B cell (primary cell): ENCODE measurements at regions not wholly inside any gene's neighbourhood (a gene's known extent, or its start where the extent isn't known, plus 50 kb on each side); places are given as distances from the start of the nearest gene placed in this dataset.

Experiments used
- ATAC-seq: fragments of 200-7000 bp; cut with Tn5 transposase; one replicate; pipeline ENCODE4 v1.10.0; 2021; ENCODE audit warnings: low read depth, mild to moderate bottlenecking, moderate number of reproducible peaks, moderate library complexity
- CTCF ChIA-PET: fragments of 350-600 bp; sonication (Branson Sonifier 250); formaldehyde crosslinking; loops from one replicate; lab custom pipeline; 2021; ENCODE audit warnings: antibody characterized with exemption, inconsistent platforms; lab: Charles Lee
- POLR2A ChIA-PET: fragments of 350-600 bp; sonication (Branson Sonifier 250); formaldehyde crosslinking; loops from one replicate; lab custom pipeline; 2021; ENCODE audit warnings: antibody characterized with exemption; lab: Charles Lee
- DNase-seq: peaks from one replicate; pipeline ENCODE4 v3.0.0; 2013
- H2AFZ ChIP-seq: 2 replicates; pipeline ENCODE4 v1.6.1; 2012; ENCODE audit warnings: mild to moderate bottlenecking, low read depth, low read length; ENCODE audit not compliant: insufficient read depth, poor library complexity, severe bottlenecking
- H3K27ac ChIP-seq, 2 donors: 1 replicate in 1 of 2; 2 replicates in 1 of 2; pipeline ENCODE4 v1.5.1; 2012 to 2013; ENCODE audit warnings: low read length in 2 of 2, mild to moderate bottlenecking in 2 of 2, moderate library complexity in 1 of 2
- H3K27me3 ChIP-seq, 4 experiments: fragments of 200-600 bp in 1 of 4; sonication (generic) in 1 of 4; replicated peaks in 1 of 4; 1 replicate in 2 of 4; 2 replicates in 2 of 4; pipeline versions ENCODE4 v1.6.1 to v1.7.0; 2013 to 2016; ENCODE audit warnings: low read length in 3 of 4, mild to moderate bottlenecking in 2 of 4, mixed read lengths in 1 of 4, moderate library complexity in 1 of 4; ENCODE audit not compliant: insufficient read depth in 4 of 4, control insufficient read depth in 3 of 4; ENCODE audit errors: control extremely low read depth in 1 of 4
- H3K36me3 ChIP-seq, 2 experiments: replicated peaks in 1 of 2; 1 replicate in 1 of 2; 2 replicates in 1 of 2; pipeline versions ENCODE4 v1.6.1 to v1.7.1; 2013; ENCODE audit warnings: low read length in 1 of 2; ENCODE audit not compliant: insufficient read depth in 2 of 2, control insufficient read depth in 1 of 2; ENCODE audit errors: control extremely low read depth in 1 of 2, extremely low read depth in 1 of 2
- H3K4me1 ChIP-seq, 2 donors: fragments of 200-600 bp in 1 of 2; sonication (generic) in 1 of 2; 1 replicate in 1 of 2; 2 replicates in 1 of 2; pipeline versions ENCODE4 v1.5.1 to v1.6.1; 2013 to 2017; ENCODE audit warnings: low read length in 2 of 2; ENCODE audit not compliant: control insufficient read depth in 2 of 2, insufficient read depth in 2 of 2
- H3K4me2 ChIP-seq: replicated peaks from 2 replicates; pipeline ENCODE3; 2012; ENCODE audit warnings: mild to moderate bottlenecking, low read depth, low read length; ENCODE audit not compliant: poor library complexity, severe bottlenecking
- H3K4me3 ChIP-seq, 5 experiments: fragments of 200-600 bp in 1 of 5; sonication (generic) in 1 of 5; 1 replicate in 3 of 5; 2 replicates in 2 of 5; pipeline versions ENCODE4 v1.5.1 to v1.7.0; 2011 to 2016; ENCODE audit warnings: low read length in 4 of 5, mild to moderate bottlenecking in 4 of 5, low read depth in 2 of 5, control low read depth in 1 of 5, moderate library complexity in 1 of 5; ENCODE audit not compliant: insufficient read depth in 1 of 5; ENCODE audit errors: control extremely low read depth in 1 of 5, extremely low read depth in 1 of 5
- H3K79me2 ChIP-seq: fragments of 200-600 bp; sonication (generic); one replicate; pipeline ENCODE4 v1.6.0; 2016; ENCODE audit warnings: low read length; ENCODE audit not compliant: control insufficient read depth, insufficient read depth
- H3K9ac ChIP-seq: fragments of 200-600 bp; sonication (generic); 2 replicates; pipeline ENCODE4 v1.6.1; 2017; ENCODE audit warnings: mild to moderate bottlenecking, low read length, moderate library complexity
- H3K9me3 ChIP-seq, 3 donors: one replicate each; pipeline versions ENCODE4 v1.6.1 to v1.7.1; 2013; ENCODE audit warnings: low read length in 2 of 3; ENCODE audit not compliant: control insufficient read depth in 2 of 3, insufficient read depth in 1 of 3; ENCODE audit errors: control extremely low read depth in 1 of 3
- H4K20me1 ChIP-seq: 2 replicates; pipeline ENCODE4 v1.6.0; 2012; ENCODE audit warnings: mild to moderate bottlenecking, low read length; ENCODE audit not compliant: insufficient read depth, control insufficient read depth, poor library complexity, severe bottlenecking
- H3K27ac Mint-ChIP-seq: one replicate; pipeline ENCODE4 v1.8.0; 2021; ENCODE audit warnings: mixed read lengths
- H3K27me3 Mint-ChIP-seq: one replicate; pipeline ENCODE4 v1.8.0; 2021; ENCODE audit warnings: mixed read lengths
- H3K4me1 Mint-ChIP-seq: one replicate; pipeline ENCODE4 v1.8.0; 2021; ENCODE audit warnings: mixed read lengths
- H3K4me3 Mint-ChIP-seq: one replicate; pipeline ENCODE4 v1.8.0; 2021; ENCODE audit warnings: mixed read lengths
- H3K9me3 Mint-ChIP-seq: one replicate; pipeline ENCODE4 v1.8.0; 2022; ENCODE audit warnings: mixed read lengths; ENCODE audit not compliant: insufficient read depth
- CTCF ChIP-seq: fragments of 200-600 bp; IDR thresholded peaks from one replicate; pipeline ENCODE4 v1.8.0; 2022; ENCODE audit warnings: antibody characterized with exemption, mild to moderate bottlenecking
- EZH2 ChIP-seq: IDR thresholded peaks from 2 replicates; pipeline ENCODE4 v1.6.1; 2012; ENCODE audit warnings: borderline replicate concordance, low read depth, mild to moderate bottlenecking, moderate library complexity, low read length; ENCODE audit not compliant: insufficient read depth, poor library complexity, severe bottlenecking
- WGBS: methylation state at CpG from one replicate; pipeline ENCODE4 v1.1.5; 2013; ENCODE audit warnings: missing lambda C conversion rate; ENCODE audit not compliant: insufficient coverage; 5-methylcytosine and 5-hydroxymethylcytosine counted together
- intact Hi-C: fragments of 100-400 bp; cut with micrococcal nuclease; formaldehyde crosslinking; loops from one replicate; pipeline ENCODE4 v1.10.0; 2022

GRCh38 chr4:31701256-31701655 lies 981.1 kb downstream of the PCDH7 start:
- Histone ChIP-seq H3K27me3 (no peaks in the 10 kb centered on the region), H3K9ac (no peak overlapping the region), H3K4me3 (no peak overlapping the region), H3K27ac (no peak overlapping the region), H3K4me1 (no peaks in the 10 kb centered on the region), H2AFZ (no peak overlapping the region), H3K36me3 (no peaks in the 10 kb centered on the region), H4K20me1 (no peaks in the 10 kb centered on the region), H3K9me3 (peaks cover 0 to 13% (median 0%) of the 10 kb centered on the region in 3 donors), H3K79me2 (no peaks in the 10 kb centered on the region), H3K4me2 (no peak overlapping the region)
- CTCF ChIA-PET = no interaction called here
- no peak for ATAC-seq
- H3K4me1 Mint-ChIP-seq = no peaks in the 10 kb centered on the region
- no peak overlapping the region for H3K4me3 Mint-ChIP-seq
- TF ChIP-seq CTCF = no peak
- TF ChIP-seq EZH2 = no peak
- no peaks in the 10 kb centered on the region for H3K27me3 Mint-ChIP-seq
- H3K9me3 Mint-ChIP-seq = peaks cover 2% of the 10 kb centered on the region
- no peak for DNase-seq
- 92% methylated on average over 12 of the region's 16 CpGs for WGBS
- POLR2A ChIA-PET = no interaction called here
- H3K27ac Mint-ChIP-seq = no peak overlapping the region
- intact Hi-C loops = no loop called here

- ATAC-seq (no peak), DNase-seq (no peak)
- H3K9ac ChIP-seq = no peak overlapping the region
- Mint-ChIP-seq H3K9me3 (peaks cover 2% of the 10 kb centered on the region), H3K4me3 (no peak overlapping the region), H3K4me1 (no peaks in the 10 kb centered on the region), H3K27ac (no peak overlapping the region), H3K27me3 (no peaks in the 10 kb centered on the region)
- no peak overlapping the region for H3K4me3 ChIP-seq
- no peaks in the 10 kb centered on the region for H3K4me1 ChIP-seq
- intact Hi-C loops = no loop called here
- no peaks in the 10 kb centered on the region for H3K79me2 ChIP-seq
- TF ChIP-seq CTCF (no peak), EZH2 (no peak)
- no peaks in the 10 kb centered on the region for H3K27me3 ChIP-seq
- H3K36me3 ChIP-seq = no peaks in the 10 kb centered on the region
- ChIA-PET POLR2A (no interaction called here), CTCF (no interaction called here)
- H3K27ac ChIP-seq = no peak overlapping the region
- no peak overlapping the region for H3K4me2 ChIP-seq
- no peak overlapping the region for H2AFZ ChIP-seq
- peaks cover 0 to 13% (median 0%) of the 10 kb centered on the region in 3 donors for H3K9me3 ChIP-seq
- no CpG with 5 or more reads among the region's 2 CpGs for WGBS
- no peaks in the 10 kb centered on the region for H4K20me1 ChIP-seq
Observed at GRCh38 chr4:31702326-31702725, 982.2 kb downstream of the PCDH7 start.
